NCI-H146 (cell line): ENCODE measurements at regions not wholly inside any gene's neighbourhood (a gene's known extent, or its start where the extent isn't known, plus 50 kb on each side); places are given as distances from the start of the nearest gene placed in this dataset.
"Not testable (repeated sequence)": the region's sequence is repeated elsewhere in the genome, so short reads cannot be mapped to it uniquely, and the experiment has no call there.

Experiments used
- DNase-seq: peaks from one replicate; lab custom pipeline; 2025; lab: John Stamatoyannopoulos, UW

DNA sequence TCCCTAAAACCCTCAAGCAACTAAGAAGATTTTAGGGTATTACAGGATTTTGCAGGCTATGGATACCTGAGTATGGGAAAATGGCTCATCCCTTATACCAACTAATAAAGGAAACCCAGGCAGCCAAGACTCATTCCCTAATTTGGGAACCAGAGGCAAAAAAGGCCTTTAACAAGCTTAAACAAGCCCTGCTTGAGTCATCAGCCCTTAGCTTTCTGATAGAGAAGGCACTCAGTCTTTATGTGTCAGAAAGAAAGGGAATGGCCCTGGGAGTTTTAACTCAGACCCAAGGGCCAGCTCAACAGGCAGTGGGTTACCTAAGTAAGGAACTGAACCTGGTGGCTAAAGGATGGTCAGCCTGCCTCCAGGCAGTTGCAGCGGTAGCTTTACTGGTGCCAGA lies 96.9 kb upstream of the RMP24 start:
- DNase-seq, result no peak

DNA sequence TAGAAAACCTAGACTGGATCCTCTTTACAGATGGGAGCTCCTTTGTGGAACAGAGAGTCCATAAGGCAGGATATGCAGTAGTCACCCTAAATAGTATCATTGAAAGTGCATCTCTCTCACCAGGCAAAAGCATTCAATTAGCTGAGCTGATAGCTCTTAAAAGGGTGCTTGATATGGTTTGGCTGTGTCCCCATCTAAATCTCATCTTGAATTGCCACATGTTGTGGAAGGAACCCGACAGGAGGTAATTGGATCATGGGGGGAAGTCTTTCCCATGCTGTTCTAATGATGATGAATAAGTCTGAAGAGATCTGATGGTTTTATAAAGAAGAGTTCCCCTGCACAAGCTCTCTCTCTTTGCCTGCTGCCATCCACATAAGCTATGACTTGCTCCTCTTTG lies 96.2 kb upstream of the RMP24 start:
- no peak for DNase-seq

DNA sequence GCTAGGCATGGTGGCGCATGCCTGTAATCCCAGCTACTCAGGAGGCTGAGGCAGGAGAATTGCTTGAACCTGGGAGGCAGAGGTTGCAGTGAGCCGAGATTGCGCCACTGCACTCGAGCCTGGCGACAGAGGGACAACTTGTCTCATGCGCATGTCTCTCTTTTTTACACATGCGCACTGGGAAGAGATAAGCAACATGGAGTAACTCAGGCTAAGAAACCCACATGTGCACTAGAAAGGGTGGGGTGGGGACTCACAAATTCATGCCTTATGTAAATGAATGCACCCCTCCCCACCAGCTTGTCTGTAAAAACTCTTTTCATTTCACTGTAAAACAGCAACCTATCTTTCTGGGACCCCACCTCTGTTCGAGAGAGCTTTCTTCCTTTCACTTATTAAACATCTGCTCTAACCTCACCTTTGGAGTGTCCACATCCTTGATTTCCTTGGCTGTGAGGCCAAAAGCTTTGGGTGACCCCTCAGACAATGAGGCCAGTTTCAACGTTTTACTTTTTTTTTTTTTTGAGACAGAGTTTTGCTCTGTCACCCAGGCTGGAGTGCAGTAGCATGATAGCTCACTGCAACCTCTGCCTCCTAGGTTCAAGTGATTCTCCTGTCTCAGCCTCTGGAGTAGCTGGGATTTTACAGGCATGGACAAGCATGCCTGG lies 91.6 kb upstream of the RMP24 start:
- no peak for DNase-seq

DNA sequence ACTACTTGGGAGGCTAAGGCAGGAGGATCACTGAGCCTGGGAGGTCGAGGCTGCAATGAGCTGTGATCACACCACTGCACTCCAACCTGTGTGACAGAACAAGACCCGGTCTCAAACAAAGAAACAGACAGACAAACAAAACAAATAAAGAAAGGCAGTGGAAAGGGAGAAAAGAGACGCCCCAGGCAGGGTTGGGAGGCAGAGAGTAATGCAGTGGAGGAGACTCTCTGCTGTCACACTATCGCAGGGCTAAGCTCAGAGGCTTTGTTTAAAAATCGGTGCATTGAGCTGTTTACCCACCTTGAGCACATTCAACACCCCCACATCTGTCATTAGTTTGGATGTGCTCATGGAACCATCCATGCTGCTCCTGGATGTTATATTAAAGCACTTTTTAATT lies 84.2 kb upstream of the RMP24 start:
- DNase-seq, result no peak

DNA sequence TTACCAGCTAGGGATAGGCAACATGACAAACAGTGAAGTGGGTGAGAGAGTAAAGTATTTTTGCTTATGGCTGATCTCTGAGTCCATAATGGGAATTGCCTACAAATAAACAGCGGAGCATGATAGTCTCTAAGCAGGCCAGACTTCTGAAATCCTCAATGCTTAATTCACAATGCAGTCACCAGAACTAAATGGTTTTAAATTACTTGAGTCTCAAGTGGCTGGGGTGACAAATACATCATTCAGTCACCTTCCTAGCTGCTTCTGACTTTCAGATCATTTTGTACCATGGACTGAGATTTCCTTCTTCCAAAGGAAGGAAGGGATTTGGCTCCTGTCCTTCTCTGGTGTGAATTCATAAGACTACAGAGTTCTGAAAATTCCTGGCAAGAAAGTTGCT lies 82.8 kb upstream of the RMP24 start:
- no peak for DNase-seq

DNA sequence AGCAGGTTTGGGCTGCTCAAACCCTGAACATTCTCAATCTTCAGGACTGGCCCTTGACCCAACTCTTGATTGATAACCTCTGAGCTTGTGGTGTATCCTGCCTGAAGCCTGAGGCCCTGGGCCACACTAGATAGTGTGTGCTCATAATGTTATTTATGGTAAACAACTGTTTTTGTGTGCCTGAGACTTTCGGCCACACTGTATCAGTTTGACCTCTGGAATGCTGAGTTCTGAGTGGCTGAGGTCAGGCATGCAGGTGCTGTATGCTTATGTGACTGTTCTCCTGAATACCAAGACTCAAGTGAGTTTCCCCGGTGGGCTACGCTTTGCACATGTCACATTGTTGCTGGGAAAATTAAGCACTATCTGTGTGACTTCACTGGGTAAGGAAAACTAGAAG lies 82.2 kb upstream of the RMP24 start:
- DNase-seq, result no peak

DNA sequence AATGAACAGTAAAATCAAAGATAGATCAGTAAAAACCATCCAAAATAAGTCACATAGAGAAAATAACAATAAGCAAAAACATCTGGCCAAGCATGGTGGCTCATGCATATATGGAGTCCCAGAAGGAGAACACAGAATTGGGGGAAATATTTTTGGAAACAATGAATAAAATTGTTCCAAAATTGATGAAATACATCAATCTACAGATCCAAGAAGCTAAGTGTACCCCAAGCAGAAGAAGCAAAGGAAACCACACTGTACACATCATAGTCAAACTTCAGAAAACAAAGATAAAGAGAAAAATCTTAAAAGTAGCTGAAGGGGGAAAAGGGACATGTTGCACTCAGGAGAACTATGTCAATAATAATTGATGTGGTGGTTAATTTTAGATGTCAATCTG lies 80.4 kb upstream of the RMP24 start:
- no peak for DNase-seq

DNA sequence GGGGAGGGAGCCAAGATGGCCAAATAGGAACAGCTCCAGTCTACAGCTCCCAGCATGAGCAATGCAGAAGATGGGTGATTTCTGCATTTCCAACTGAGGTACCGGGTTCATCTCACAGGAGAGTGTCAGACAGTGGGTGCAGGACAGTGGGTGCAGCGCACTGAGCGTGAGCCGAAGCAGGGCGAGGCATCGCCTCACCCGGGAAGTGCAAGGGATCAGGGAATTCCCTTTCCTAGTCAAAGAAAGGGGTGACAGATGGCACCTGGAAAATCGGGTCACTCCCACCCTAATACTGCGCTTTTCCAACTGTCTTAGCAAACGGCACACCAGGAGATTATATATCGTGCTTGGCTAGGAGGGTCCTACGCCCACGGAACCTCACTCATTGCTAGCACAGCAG lies 75.0 kb upstream of the RMP24 start:
- DNase-seq, result not testable (repeated sequence)

DNA sequence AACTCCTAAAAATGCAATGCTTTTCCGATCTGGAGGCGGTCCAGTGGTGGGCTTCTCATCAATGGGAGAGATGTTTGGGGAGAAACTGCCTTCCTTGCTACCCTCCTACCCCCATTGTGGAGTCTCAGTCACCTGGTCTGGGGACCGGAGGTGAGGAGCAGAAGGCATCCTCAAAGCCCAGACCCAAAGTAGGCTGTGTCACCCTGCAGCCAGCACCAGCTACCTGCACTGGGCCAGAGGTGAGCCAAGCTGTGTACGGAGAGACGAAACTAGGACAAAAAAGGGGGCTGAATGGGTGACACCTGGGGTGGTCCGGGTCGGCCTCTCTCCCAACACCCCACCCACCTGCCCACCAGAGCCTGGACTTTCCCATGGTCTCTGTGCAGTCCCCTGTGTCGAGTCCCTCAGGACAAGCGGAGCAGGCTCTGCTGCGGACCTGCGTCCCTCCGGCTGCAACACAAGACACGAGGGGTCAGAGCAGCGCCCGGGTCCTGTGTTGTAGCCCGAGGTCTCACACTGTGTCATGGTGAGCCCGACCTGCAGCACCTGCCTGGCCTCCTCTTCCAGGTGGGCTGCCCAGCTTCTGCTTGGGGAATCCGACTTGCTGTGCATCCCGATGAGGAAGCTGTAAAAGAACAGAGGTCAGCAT lies 68.0 kb upstream of the RMP24 start:
- DNase-seq, result no peak

DNA sequence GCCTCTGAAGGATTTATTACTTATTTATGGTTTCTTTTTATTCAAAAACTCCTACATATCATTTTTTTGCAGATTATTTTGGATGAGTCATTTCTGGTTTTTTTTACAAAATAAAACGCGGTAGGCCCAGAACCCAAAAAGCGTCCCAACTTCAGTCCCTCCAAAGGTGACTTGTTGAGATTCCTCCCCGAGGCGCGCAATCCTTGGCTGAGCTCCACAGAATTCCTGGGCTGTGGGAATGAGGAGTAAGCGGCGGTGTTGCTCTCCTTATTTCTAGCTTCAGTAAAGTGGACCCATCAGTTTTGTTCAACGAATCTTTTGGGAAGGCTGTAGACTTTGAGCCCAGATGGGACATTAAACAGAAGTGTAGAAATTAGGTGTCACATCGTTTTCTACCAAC lies 67.0 kb upstream of the RMP24 start:
- DNase-seq, result no peak

DNA sequence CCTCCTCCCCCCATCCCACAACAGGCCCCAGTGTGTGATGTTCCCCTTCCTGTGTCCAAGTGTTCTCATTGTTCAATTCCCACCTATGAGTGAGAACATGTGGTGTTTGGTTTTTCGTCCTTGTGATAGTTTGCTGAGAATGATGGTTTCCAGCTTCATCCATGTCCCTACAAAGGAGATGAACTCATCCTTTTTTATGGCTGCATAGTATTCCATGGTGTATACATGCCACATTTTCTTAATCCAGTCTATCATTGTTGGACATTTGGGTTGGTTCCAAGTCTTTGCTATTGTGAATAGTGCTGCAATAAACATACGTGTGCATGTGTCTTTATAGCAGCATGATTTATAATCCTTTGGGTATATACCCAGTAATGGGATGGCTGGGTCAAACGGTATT lies 66.2 kb upstream of the RMP24 start:
- not testable (repeated sequence) for DNase-seq

DNA sequence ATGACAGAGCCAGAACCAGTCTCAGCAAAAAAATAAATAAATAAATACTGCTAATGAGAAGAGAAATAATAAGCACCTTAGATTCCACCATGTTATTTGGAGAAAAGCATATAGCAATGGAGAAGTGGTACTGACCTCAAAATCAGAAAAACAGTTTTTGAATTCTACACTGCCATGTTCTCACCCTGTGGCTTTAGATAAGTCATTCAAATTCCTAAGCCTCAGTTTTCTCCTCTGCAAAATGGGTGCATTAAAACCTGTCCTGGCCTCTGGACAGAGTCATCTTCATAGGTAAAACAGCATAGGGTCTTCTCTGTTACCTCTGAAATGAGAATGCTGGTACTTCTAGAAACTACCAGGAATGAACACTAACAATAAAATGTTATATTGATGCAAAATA lies 62.2 kb upstream of the RMP24 start:
- DNase-seq, result no peak

DNA sequence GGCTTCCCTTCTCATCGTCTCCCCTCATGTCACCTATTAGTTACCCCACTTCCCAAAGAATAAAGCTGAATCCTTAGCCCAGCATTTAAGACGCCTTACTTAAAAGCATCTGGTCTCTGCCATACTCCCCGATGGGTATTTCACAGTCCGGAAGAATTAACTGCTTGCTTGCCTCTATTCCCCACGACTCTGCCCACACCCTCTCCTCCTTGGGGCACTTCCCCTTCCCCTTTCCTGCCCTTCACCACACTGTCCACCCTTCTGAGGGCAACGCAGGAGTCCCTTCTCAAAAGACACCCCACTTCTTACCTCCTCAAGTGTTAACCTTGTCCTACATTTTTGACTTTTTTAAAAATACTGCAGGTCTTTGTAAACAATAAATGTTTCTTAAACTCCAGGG lies 60.1 kb upstream of the RMP24 start:
- DNase-seq, result no peak

DNA sequence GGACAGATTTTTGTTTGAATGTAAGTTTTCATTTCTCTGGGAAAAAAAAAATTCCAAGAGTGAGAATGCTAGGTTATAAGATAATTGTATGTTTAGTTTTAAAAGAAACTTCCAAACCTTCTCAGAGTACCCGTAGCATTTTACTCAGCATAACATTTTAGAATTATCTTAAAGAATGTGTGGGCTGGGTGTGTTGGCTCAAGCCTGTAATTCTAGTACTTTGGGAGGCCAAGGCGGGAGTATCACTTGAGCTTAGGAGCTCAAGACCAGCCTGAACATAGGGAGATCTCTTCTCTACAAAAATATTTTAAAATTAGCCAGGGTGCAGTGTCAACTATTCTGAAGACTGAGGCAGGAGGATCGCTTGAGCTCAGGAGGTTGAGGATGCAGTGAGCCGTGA lies 57.4 kb upstream of the RMP24 start:
- DNase-seq, result no peak

DNA sequence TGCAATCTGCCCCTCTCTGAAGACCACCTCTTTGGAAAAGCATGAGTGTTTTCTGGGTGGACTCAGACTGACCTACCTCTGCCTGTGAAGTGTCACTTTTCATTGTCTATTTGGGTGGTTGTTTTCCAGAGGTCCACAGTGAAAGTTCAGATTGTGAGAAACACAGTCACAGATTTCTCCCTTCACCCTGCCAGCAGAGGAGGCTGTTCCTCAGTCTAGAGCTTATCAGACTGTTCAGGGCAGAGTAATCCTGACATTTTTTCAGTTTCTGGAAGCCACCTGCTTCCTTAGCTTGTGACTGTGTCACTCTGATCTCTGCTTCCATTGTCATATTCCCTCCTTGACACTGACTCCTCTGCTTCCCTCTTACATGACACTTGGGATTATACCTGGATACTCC lies 55.4 kb upstream of the RMP24 start:
- DNase-seq, result no peak

DNA sequence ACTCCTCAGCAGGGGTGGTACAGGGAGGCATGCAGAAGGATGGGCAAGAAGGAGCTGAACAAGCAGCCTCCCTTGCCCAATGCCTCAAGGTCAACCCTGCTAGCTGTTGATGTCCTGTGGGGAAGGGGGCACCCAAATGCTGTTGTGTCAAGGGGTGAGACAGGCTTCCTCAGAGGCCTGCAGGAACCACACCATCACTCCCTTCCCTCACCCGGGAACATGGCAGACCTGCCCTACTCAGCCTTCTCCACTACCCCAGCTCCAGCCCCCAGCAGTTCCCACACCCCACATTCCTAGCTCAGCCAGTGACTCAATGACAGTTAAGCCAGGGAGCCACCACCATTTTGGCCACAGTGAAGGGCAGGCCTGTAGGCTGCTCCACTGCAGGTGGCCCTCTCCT lies 53.9 kb upstream of the RMP24 start:
- no peak for DNase-seq

DNA sequence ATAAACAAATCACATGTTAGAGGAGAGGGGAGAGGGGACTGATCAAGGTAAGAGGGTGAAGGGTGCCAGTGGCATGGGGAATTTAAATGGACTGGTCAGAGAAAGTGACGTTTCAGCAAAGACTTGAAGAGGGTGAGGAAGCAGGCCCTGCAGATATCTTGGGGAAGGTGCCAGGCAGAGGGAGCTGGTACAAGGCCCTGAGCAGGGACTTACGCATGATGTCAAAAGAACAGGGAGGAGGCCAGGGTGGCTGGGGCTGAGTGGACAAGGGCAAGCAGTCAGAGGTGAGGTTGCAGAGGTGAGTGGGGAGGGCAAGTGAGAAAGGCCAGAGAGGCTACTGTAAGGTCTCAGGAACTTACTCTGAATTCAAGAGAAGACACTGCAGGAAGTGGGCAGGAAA lies 53.3 kb upstream of the RMP24 start:
- no peak for DNase-seq

DNA sequence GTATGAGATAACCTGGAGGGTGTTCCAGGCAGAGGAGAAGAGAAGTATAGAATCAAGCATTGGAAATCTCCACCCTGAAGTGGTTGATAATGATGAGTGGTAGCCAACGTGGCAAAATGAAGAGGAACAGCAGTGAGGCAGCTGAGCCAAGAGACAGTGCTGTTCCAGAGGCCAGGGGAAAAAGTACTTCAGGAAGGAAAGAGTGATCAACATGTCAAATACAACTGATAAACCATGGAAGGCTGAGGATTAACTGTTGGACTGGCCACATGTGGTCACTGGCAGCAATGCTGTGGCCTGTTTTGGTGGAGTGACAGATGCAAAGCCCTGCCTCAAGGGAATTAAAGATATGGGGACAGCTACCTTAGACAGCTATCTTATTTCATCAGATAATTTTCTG lies 51.9 kb upstream of the RMP24 start:
- DNase-seq, result no peak
